Upper lobe of left lung (tissue), 4 donors: ENCODE measurements at regions not wholly inside any gene's neighbourhood (a gene's known extent, or its start where the extent isn't known, plus 50 kb on each side); places are given as distances from the start of the nearest gene placed in this dataset.
A peak's percentile ranks its signal among the peaks of the same experiment; 100 is the strongest.

ENCODE experiments used
- EP300 ChIP-seq, 4 donors: sonication (generic); formaldehyde crosslinking; IDR thresholded peaks; one replicate each; pipeline ENCODE4 v1.5.1; 2017; ENCODE audit warnings: antibody characterized with exemption in 4 of 4, control low read depth in 2 of 4
- POLR2AphosphoS5 ChIP-seq, 2 donors: sonication (generic); formaldehyde crosslinking; IDR thresholded peaks; one replicate each; pipeline ENCODE4 v1.5.1; 2017; ENCODE audit warnings: antibody characterized with exemption in 2 of 2
- TF ChIP-seq, protein P1 (sequence below), 6 experiments: fragments of 450-650 bp in 4 of 6; fragments of 200-600 bp in 2 of 6; sonication (generic) in 2 of 6; IDR thresholded peaks; one replicate each; pipeline ENCODE4 v1.5.1; 2016 to 2019; ENCODE audit warnings: antibody characterized with exemption in 6 of 6

DNA sequence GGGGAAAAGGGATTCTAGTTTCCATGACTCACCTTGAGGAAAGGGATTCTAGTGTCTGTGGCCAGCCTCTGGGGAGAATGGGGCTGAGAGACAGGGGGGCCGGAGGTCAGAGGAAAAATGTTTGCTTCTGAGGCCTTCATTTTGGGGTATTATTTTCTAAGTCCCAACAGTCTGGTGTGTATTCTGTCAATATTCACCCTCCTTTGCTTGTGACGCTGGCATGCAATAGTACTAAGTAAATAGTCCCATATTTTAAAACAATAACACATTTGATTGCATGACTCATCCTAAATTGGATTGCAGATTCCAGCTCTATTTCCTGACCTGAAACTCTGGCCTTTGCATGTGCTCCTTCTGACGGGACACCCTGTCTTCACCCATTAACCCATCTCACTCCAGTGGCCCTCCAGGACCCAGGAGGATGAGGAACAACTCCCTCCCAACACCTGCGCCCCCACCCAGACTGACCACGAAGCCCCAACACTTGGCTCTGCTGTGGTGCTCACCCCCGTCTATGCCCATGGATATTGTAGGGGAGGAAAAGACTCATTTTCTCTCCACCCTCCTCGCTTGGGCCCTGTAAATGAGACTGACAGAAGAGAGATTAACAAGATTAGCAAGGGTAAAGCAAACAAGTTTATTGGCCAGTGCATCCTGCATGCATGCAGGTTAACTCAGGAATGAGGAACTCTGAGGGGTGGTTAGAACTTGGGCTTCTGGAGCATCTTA lies 495.6 kb upstream of the KLF6 start:
- TF ChIP-seq, protein P1, sequence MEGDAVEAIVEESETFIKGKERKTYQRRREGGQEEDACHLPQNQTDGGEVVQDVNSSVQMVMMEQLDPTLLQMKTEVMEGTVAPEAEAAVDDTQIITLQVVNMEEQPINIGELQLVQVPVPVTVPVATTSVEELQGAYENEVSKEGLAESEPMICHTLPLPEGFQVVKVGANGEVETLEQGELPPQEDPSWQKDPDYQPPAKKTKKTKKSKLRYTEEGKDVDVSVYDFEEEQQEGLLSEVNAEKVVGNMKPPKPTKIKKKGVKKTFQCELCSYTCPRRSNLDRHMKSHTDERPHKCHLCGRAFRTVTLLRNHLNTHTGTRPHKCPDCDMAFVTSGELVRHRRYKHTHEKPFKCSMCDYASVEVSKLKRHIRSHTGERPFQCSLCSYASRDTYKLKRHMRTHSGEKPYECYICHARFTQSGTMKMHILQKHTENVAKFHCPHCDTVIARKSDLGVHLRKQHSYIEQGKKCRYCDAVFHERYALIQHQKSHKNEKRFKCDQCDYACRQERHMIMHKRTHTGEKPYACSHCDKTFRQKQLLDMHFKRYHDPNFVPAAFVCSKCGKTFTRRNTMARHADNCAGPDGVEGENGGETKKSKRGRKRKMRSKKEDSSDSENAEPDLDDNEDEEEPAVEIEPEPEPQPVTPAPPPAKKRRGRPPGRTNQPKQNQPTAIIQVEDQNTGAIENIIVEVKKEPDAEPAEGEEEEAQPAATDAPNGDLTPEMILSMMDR (IDR thresholded peaks at IDR 0.05): no peak
- TF ChIP-seq EP300 (IDR thresholded peaks at IDR 0.05) (peak in 2 of 4 donors; percentile 7 to 65), POLR2AphosphoS5 (IDR thresholded peaks at IDR 0.05) (peak; percentile 34 to 45)
